ENCODE measurements at regions not wholly inside any gene's neighbourhood (a gene's known extent, or its start where the extent isn't known, plus 50 kb on each side); places are given as distances from the start of the nearest gene placed in this dataset.

DNA sequence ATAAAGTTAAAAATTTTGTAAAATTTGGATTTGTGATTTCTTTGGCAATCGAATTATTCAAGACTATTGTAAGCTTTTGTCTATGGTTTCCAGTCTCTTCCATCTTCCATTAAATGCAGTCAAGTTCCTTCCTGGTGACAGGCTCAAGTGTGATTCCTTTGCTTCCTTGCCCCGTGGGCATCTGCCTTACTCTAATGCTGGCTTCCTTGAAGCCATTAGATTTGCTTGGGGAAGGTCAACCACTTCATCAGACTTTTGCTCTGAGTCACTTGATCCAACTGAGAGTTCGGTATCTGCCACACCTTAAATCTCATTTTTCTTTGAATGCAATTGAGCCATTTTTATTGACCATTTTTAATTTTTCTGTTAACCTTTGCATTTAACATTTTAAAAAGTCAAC is 648.8 kb downstream of the SPOCK3 start:
- no peaks in the 10 kb centered on the region for H3K4me1 ChIP-seq (ENCODE audit: insufficient read depth, low read length)
- no peaks in the 10 kb centered on the region for H4K20me1 ChIP-seq (ENCODE audit: control insufficient read depth, insufficient read depth, insufficient read length)
- Mint-ChIP-seq H3K9me3 (no peaks in the 10 kb centered on the region), H3K4me1 (peaks cover 0 to 3% of the 10 kb centered on the region in 2 experiments; a peak in 1 of 4 replicates), H3K4me3 (no peak overlapping the region), H3K36me3 (ENCODE audit: insufficient read depth in 1 of 3, low read depth in 3 of 3) (no peaks in the 10 kb centered on the region), H3K27me3 (ENCODE audit: low read depth) (no peaks in the 10 kb centered on the region), H3K27ac (no peak overlapping the region)
- H2AK5ac ChIP-seq (ENCODE audit: insufficient read length, low read length): no peak overlapping the region
- H3K18ac ChIP-seq (ENCODE audit: insufficient read length, low read depth, low read length): no peak overlapping the region
- no peak overlapping the region for H4K91ac ChIP-seq (ENCODE audit: insufficient read length, low read depth, low read length)
- no peak overlapping the region for H3K4me2 ChIP-seq (ENCODE audit: insufficient read depth, insufficient read length, low read length)
- H3K23me2 ChIP-seq (ENCODE audit: insufficient read length, low read depth, low read length, poor library complexity, severe bottlenecking): no peaks in the 10 kb centered on the region
- no peak overlapping the region for H3K27ac ChIP-seq (ENCODE audit: insufficient read length, low read depth, low read length)
- no peak overlapping the region for H2BK20ac ChIP-seq (ENCODE audit: low read depth, low read length, poor library complexity, severe bottlenecking)
- H2BK120ac ChIP-seq (ENCODE audit: low read depth, low read length, poor library complexity, severe bottlenecking): no peak overlapping the region
- H4K8ac ChIP-seq (replicated peaks; ENCODE audit: insufficient read length, low read depth, low read length): no peak overlapping the region
- no peaks in the 10 kb centered on the region for H3K9me3 ChIP-seq (ENCODE audit: control insufficient read depth, low read depth, low read length)
- no peak overlapping the region for H2AFZ ChIP-seq (ENCODE audit: low read length)
- H3K79me2 ChIP-seq (ENCODE audit: insufficient read depth, low read length): no peaks in the 10 kb centered on the region
- no peak for DNase-seq
- no peaks in the 10 kb centered on the region for H3K27me3 ChIP-seq (ENCODE audit: insufficient read depth, low read length)
- H4K5ac ChIP-seq (ENCODE audit: insufficient read length, low read depth, low read length): no peak overlapping the region
- no peaks in the 10 kb centered on the region for H3K79me1 ChIP-seq (ENCODE audit: insufficient read depth, low read depth, low read length, poor library complexity, severe bottlenecking)
- H3K23ac ChIP-seq (ENCODE audit: insufficient read length, low read depth, low read length): no peak overlapping the region
- H3K14ac ChIP-seq (ENCODE audit: insufficient read depth, low read length): no peak overlapping the region
- H3K4ac ChIP-seq (ENCODE audit: low read depth, low read length): no peak overlapping the region
- no peak overlapping the region for H2BK15ac ChIP-seq (ENCODE audit: low read depth, low read length)
- no CpG with 5 or more reads among the region's 3 CpGs for WGBS (ENCODE audit: extremely low coverage, insufficient read length, low lambda C conversion rate)
- TF ChIP-seq, protein P1, sequence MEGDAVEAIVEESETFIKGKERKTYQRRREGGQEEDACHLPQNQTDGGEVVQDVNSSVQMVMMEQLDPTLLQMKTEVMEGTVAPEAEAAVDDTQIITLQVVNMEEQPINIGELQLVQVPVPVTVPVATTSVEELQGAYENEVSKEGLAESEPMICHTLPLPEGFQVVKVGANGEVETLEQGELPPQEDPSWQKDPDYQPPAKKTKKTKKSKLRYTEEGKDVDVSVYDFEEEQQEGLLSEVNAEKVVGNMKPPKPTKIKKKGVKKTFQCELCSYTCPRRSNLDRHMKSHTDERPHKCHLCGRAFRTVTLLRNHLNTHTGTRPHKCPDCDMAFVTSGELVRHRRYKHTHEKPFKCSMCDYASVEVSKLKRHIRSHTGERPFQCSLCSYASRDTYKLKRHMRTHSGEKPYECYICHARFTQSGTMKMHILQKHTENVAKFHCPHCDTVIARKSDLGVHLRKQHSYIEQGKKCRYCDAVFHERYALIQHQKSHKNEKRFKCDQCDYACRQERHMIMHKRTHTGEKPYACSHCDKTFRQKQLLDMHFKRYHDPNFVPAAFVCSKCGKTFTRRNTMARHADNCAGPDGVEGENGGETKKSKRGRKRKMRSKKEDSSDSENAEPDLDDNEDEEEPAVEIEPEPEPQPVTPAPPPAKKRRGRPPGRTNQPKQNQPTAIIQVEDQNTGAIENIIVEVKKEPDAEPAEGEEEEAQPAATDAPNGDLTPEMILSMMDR (conservative IDR thresholded peaks at IDR 0.05): no peak
- no peak overlapping the region for H2BK12ac ChIP-seq (ENCODE audit: insufficient read length, low read depth, low read length)
- H3K9ac ChIP-seq (ENCODE audit: extremely low read depth, insufficient read length, low read length): no peak overlapping the region
- no peak overlapping the region for H2BK5ac ChIP-seq (ENCODE audit: insufficient read length, low read length)
- no peak overlapping the region for H3K56ac ChIP-seq (ENCODE audit: insufficient read length, low read depth, low read length)
- no peak overlapping the region for H3T11ph ChIP-seq (ENCODE audit: low read length)
